ENCODE measurements at regions not wholly inside any gene's neighbourhood (a gene's known extent, or its start where the extent isn't known, plus 50 kb on each side); places are given as distances from the start of the nearest gene placed in this dataset.

DNA sequence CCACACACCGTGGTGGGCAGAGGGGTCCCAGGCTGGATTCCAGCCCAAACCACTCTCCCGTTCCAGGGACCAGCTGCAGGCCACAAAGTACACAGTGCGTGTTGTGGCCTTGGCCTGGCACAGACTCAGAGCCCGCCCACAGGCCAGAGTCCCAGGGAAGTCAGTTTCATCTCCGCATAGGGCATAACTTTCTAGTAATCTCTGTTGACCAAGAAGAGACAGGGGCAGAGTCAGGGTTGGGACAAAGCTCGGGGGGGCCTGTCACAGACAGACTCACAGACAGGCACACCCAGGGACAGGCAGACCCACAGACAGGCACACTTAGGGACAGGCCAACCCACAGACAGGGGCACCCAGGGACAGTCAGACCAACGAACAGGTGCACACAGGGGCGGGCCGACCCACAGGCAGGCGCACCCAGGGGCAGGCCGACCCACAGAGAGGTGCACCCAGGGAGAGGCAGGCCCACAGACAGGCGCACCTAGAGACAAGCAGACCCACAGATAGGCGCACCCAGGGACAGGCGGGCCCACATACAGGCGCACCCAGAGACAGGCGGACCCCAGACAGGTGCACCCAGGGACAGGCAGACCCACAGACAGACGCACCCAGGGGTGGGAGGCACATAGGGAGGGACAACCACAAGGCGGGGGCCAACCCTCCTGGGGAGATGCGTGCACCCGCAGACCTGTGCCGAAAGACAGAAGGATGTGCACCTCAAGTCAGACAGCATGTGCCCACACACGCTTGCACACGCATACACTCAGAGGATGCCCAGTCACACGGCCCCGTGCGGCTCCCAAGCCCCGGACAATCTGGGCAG is 323.3 kb upstream of the RTL1 start:
- DNase-seq (ENCODE audit: low read depth in 2 of 2): no peak

DNA sequence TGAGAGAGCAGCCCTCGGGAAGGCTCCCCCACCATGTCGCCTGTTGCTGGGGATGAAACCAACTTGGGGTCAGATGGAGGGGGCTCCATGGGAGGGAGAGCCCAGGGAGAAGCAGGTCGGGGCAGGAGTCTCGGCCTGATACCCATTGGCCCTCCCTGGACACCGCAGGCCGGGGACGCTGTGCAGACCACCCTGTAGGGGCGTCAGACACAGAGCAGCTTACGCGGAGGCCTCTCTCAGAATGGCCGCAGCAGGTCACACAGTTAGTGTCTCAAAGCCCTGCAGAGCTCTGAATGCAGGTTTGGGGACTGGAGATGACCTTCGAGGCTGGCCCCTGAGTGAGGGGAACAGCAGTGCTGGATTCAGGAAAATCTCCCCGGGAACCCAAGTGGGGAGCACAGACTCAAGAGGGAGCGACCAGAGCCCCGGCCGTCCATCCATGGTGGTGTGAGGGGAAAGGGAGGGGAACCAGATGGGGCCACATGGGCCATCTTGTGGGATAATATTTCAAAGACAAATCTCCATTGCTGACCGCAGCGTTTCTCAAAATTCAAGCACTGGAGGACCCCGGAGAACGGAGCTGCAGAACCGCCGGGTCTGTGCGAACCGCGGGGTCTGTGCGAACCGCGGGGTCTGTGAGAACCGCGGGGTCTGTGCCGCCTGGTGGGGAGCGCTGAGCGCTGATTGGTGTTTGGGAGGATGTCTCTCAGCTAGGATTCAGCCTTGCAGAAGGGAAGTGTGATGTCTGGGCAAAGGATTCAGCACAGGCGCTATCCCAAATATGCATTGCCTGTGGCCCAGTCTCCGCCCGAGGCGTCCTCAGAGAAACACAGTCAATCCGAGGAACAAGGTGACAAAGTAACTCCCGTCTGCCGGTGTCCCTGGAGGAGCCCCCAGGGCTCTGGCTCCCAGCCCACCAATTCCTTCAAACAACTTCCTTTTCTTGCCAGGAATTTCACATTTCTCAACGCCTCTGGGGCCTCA is 324.4 kb upstream of the RTL1 start:
- no peak for DNase-seq (ENCODE audit: low read depth in 2 of 2)

GRCh38 chr14:101228949-101229541 is 325.5 kb upstream of the RTL1 start:
- DNase-seq (ENCODE audit: low read depth in 2 of 2): no peak

GRCh38 chr14:101229666-101230065 is 326.1 kb upstream of the RTL1 start:
- no peak for DNase-seq (ENCODE audit: low read depth in 2 of 2)

GRCh38 chr14:101230161-101230850 is 326.8 kb upstream of the RTL1 start:
- DNase-seq (ENCODE audit: low read depth in 2 of 2): no peak

- no peak for DNase-seq (ENCODE audit: low read depth in 2 of 2)
Measured at GRCh38 chr14:101230851-101231550, 327.5 kb upstream of the RTL1 start.

- no peak for DNase-seq (ENCODE audit: low read depth in 2 of 2)
Measured at GRCh38 chr14:101231828-101232227, 328.3 kb upstream of the RTL1 start.

GRCh38 chr14:101232340-101233020 is 328.8 kb upstream of the DIO3 start:
- DNase-seq (ENCODE audit: low read depth in 2 of 2): no peak

DNA sequence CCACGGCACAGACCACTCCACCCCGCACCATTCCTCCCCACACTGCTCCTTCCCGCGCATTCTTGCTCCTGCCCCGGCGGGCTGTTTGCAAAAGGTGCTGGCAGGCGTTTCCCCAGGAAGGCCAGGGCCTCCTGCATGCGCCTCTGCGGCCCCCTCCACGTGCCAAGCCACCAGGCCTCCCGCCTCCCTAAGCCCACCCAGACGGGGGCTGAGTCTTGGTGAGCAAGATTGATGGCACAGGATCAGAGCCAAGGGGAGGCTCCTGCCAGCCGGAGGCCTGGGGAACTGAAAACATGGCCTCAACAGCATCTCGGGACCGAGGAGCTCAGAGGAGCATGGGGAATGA is 328.3 kb upstream of the DIO3 start:
- DNase-seq (ENCODE audit: low read depth in 2 of 2): no peak

DNA sequence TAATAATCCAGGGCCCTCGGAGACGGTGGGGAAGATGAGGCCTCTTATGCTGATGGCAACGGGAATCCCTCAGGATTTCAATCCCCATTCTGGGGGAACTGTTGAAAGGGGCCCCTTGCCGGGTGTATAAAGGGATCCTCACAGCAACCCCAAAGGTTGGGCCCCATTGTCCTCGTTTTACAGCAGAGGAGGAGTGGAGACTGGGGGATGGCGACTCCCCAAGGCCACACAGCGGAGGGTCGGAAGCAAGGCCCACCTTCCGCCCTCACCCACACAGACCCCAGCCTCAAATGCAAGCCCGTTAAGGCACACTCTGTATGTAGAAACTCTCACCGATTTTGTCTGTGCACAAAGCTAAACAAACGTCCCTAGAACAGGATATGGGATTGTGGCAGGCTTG is 327.9 kb upstream of the DIO3 start:
- DNase-seq (ENCODE audit: low read depth in 2 of 2): no peak

GRCh38 chr14:101233808-101234207 is 327.5 kb upstream of the DIO3 start:
- no peak for DNase-seq (ENCODE audit: low read depth in 2 of 2)

DNA sequence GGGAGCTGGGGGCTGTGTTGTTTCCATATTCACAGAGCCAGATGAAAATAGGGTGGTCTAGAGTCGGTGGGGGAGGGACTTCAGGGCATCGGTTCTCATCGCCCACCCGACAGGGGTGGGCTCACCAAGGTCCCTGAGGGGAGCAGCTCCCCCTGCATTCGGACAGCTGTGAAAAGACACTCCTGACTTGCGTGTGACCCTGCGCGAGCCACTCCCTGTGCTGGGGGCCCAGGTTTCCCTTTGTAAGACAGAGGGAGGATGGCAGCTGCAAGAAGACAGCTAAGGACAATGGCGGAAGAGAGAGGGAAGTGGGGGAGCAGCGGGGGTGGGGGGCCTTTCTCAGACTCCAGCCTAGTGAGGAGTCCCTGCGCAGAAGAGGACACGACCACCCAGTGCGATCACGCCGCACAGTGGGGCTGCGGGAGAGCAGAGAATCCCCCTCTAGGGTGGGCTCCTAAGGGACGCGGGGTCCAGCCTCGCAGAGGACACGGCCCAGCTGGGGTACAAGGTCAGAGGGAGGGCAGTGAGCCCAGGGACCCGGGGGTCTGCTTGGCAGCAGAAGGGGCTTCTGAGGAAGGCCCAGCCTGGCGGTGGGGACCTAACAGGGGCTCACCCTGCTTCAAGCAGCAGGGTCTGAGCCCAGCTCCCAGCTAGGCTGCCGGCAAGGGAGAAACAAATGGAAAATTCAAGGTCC is 326.9 kb upstream of the DIO3 start:
- DNase-seq (ENCODE audit: low read depth in 2 of 2): no peak

GRCh38 chr14:101234999-101235334 is 326.3 kb upstream of the DIO3 start:
- no peak for DNase-seq (ENCODE audit: low read depth in 2 of 2)

- peak; percentile 22 to 30 for DNase-seq (ENCODE audit: low read depth in 2 of 2)
Measured at GRCh38 chr14:101235335-101236103, 325.8 kb upstream of the DIO3 start.

GRCh38 chr14:101236496-101237251 is 324.6 kb upstream of the DIO3 start:
- no peak for DNase-seq (ENCODE audit: low read depth in 2 of 2)

DNA sequence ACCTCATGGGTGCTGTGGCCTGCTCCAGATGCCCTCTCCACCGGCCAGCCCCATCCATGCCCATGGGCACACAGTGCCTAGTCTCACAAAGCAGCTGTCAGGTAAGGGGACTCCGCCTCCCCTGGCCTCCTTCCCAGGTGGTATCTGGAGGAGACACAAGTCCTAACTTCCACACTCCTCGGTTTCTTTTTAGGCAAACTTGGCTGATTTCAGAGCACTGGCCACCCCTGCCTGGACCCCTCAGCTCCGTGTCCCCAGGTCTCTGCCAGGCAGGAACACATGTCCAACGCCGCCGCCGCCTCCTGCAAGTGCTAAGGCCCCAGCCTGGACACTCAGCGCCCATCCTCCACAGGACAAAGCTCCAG is 324.1 kb upstream of the DIO3 start:
- no peak for DNase-seq (ENCODE audit: low read depth in 2 of 2)

- no peak for DNase-seq (ENCODE audit: low read depth in 2 of 2)
Measured at GRCh38 chr14:101239065-101239464, 322.2 kb upstream of the DIO3 start.

GRCh38 chr14:101241147-101241546 is 320.1 kb upstream of the DIO3 start:
- DNase-seq (ENCODE audit: low read depth in 2 of 2): no peak

GRCh38 chr14:101241807-101242278 is 319.5 kb upstream of the DIO3 start:
- DNase-seq (ENCODE audit: low read depth in 2 of 2): no peak

All from stimulated activated CD8-positive, alpha-beta memory T cell treated with anti-CD3 and anti-CD28 coated beads, Interleukin-2, amount 100 ng/mL, for 48 hours (primary cell).